ENCODE measurements at regions not wholly inside any gene's neighbourhood (a gene's known extent, or its start where the extent isn't known, plus 50 kb on each side); places are given as distances from the start of the nearest gene placed in this dataset.

DNA sequence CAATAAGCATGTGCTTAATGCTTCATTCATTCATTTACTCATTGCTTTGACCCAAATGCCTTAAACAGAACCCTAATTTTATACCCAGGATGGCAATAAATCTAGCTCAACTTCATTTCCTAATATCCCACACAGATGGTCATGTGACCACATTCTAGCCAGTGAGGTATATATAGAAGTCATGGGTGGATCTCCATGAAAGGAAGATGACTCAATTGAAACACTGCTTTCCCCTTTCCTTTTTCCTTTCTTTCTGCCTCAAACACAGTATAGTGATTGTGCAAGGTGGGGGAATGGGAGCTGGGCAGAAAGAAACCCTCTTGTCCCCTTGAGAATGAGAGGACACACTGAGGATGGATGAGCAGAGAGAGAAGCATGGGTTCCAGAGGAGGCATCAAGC, 183.5 kb upstream of the PRICKLE2 start:
- TF ChIP-seq, protein P1, sequence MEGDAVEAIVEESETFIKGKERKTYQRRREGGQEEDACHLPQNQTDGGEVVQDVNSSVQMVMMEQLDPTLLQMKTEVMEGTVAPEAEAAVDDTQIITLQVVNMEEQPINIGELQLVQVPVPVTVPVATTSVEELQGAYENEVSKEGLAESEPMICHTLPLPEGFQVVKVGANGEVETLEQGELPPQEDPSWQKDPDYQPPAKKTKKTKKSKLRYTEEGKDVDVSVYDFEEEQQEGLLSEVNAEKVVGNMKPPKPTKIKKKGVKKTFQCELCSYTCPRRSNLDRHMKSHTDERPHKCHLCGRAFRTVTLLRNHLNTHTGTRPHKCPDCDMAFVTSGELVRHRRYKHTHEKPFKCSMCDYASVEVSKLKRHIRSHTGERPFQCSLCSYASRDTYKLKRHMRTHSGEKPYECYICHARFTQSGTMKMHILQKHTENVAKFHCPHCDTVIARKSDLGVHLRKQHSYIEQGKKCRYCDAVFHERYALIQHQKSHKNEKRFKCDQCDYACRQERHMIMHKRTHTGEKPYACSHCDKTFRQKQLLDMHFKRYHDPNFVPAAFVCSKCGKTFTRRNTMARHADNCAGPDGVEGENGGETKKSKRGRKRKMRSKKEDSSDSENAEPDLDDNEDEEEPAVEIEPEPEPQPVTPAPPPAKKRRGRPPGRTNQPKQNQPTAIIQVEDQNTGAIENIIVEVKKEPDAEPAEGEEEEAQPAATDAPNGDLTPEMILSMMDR (IDR thresholded peaks at IDR 0.05): no peak
- no peak for TF ChIP-seq POLR2A (IDR thresholded peaks at IDR 0.05)
